Dendritic cell treated with granulocyte-macrophage colony-stimulating factor and Interleukin-4, amounts not matched to agents 40 ng/mL and 50 ng/mL, for 4 days (primary cell): ENCODE measurements at regions not wholly inside any gene's neighbourhood (a gene's known extent, or its start where the extent isn't known, plus 50 kb on each side); places are given as distances from the start of the nearest gene placed in this dataset.

ENCODE experiments used
- H3K27ac Mint-ChIP-seq: one replicate; pipeline ENCODE4 v1.8.0; 2022; ENCODE audit warnings: mild to moderate bottlenecking, mixed read lengths
- H3K27me3 Mint-ChIP-seq: one replicate; pipeline ENCODE4 v1.8.0; 2022; ENCODE audit warnings: mild to moderate bottlenecking, mixed read lengths
- H3K36me3 Mint-ChIP-seq: one replicate; pipeline ENCODE4 v1.8.0; 2022; ENCODE audit warnings: low read depth, mixed read lengths
- H3K4me1 Mint-ChIP-seq: one replicate; pipeline ENCODE4 v1.8.0; 2022; ENCODE audit warnings: low read depth, mixed read lengths
- H3K4me3 Mint-ChIP-seq: one replicate; pipeline ENCODE4 v1.8.0; 2022; ENCODE audit warnings: mild to moderate bottlenecking, moderate library complexity, mixed read lengths
- H3K9me3 Mint-ChIP-seq: one replicate; pipeline ENCODE4 v1.8.0; 2022; ENCODE audit warnings: mixed read lengths
- intact Hi-C: fragments of 100-400 bp; cut with micrococcal nuclease; formaldehyde crosslinking; loops from one replicate; pipeline ENCODE4 v1.15.0; 2022

DNA sequence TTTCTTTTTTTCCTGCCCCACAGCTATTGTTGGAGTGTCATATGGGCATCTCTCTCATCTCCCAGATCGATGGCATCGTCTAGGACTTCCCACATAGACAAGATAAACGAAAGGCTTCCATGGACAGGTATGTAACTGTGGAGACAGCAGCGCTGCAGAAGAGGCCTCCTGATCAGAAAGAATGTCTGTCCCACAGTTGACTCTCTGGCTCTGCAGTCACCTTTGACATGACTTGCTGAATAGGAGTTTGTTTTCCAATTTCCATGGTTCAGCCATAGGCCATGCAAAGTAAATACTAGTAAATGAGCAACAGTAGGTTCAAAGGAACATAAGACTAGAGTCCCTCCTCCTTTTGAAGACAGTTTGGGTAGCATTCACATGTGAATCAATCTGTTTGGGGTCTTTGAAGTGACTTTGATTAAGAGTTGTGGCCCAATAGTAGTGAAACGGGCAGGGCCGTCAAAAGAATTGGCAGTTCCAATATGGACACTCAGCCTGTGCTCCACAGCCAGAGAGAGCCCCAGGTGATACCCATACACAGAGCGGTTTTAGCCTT, 134.7 kb upstream of the IFNGR1 start:
- no peaks in the 10 kb centered on the region for H3K36me3 Mint-ChIP-seq
- no peaks in the 10 kb centered on the region for H3K9me3 Mint-ChIP-seq
- no peak overlapping the region for H3K27ac Mint-ChIP-seq
- intact Hi-C loops: no loop called here
- no peaks in the 10 kb centered on the region for H3K27me3 Mint-ChIP-seq
- peaks cover 9% of the 10 kb centered on the region for H3K4me1 Mint-ChIP-seq
- H3K4me3 Mint-ChIP-seq: no peak overlapping the region

DNA sequence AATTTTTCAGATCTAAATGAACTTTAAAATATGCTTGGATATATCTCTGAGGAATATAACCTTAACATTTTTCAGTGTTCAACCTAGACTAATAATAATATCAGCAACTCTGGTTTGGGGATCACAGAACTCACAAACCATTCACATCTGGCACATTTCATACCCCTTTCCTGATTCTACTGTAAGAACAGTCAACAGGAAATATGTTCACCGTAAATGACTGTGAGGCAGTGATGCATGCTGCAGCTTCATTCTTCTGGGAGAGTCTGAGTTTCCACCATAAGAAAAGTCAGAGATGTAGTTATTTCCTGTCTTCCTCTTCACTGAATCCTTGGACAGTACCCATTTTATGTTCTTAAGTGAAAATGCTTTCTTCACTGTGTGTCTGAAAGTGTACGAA, 134.2 kb upstream of the IFNGR1 start:
- Mint-ChIP-seq H3K4me3 (no peak overlapping the region), H3K27ac (no peak overlapping the region), H3K27me3 (no peaks in the 10 kb centered on the region), H3K9me3 (no peaks in the 10 kb centered on the region), H3K36me3 (no peaks in the 10 kb centered on the region), H3K4me1 (peaks cover 9% of the 10 kb centered on the region)
- intact Hi-C loops: no loop called here

DNA sequence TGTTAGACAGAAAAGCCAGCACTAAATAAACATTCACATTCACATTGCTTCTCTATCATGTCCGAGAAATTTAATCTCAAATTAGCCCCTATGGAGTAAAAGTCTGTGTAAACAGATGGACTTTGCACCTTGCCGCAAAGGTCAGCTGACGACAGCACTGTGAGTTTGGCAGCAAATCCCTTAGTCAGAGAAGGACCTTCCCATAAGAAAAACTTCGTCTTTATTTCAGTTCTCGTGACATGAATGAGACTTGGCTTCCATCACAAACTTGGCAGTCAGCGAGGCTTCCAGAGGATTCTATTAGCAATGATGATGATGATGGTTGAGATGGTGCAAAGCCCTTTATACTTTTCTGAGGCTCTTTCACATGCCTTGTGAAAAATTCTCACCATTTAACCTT, 133.7 kb upstream of the IFNGR1 start:
- Mint-ChIP-seq H3K36me3 (no peaks in the 10 kb centered on the region), H3K4me3 (no peak overlapping the region), H3K27me3 (no peaks in the 10 kb centered on the region), H3K4me1 (peaks cover 9% of the 10 kb centered on the region), H3K9me3 (no peaks in the 10 kb centered on the region), H3K27ac (no peak overlapping the region)
- intact Hi-C loops: no loop called here

DNA sequence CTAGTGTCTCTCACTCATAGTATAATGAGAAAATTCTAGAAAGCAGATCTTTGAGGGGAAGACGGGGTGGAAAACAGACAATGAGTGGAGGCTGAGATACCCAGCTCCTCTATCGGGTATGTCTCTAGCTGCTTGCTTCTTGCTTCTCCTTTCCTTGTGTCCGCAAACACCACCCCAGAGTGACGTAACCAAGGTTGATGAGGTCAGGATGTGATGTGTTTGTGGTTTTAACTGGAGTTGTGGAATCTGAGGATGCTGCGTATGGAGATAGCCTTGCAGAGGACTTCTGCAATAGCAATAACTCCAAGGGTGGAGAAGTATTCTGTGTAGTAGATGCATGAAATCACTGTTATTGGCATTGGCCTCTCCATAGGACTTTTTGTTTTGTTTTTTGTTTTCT, 132.7 kb upstream of the IFNGR1 start:
- peaks cover 9% of the 10 kb centered on the region for H3K4me1 Mint-ChIP-seq
- H3K4me3 Mint-ChIP-seq: no peak overlapping the region
- peak overlapping the region; percentile 27 for H3K27ac Mint-ChIP-seq
- H3K27me3 Mint-ChIP-seq: no peaks in the 10 kb centered on the region
- no peaks in the 10 kb centered on the region for H3K9me3 Mint-ChIP-seq
- no peaks in the 10 kb centered on the region for H3K36me3 Mint-ChIP-seq
- intact Hi-C loops: no loop called here

DNA sequence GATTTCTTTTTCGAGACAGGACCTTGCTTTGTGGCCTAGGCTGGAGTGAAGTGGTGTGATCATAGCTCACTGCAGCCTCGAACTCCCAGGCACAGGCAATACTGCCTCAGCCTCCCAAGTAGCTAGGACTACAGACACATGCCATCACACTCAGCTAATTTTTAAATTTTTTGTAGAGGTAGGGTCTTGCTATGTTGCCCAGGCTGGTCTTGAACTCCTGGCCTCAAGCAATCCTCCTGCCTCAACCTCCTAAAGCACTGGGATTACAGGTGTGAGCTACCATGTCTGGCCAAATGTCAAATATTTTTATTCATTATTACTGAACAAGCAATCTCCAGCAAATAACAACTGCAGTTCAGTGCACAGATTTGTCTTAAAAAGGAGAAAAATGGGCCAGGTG, 131.7 kb upstream of the IFNGR1 start:
- no peak overlapping the region for H3K4me3 Mint-ChIP-seq
- H3K36me3 Mint-ChIP-seq: no peaks in the 10 kb centered on the region
- H3K9me3 Mint-ChIP-seq: no peaks in the 10 kb centered on the region
- no peaks in the 10 kb centered on the region for H3K27me3 Mint-ChIP-seq
- H3K4me1 Mint-ChIP-seq: peaks cover 9% of the 10 kb centered on the region
- H3K27ac Mint-ChIP-seq: no peak overlapping the region
- intact Hi-C loops: no loop called here

DNA sequence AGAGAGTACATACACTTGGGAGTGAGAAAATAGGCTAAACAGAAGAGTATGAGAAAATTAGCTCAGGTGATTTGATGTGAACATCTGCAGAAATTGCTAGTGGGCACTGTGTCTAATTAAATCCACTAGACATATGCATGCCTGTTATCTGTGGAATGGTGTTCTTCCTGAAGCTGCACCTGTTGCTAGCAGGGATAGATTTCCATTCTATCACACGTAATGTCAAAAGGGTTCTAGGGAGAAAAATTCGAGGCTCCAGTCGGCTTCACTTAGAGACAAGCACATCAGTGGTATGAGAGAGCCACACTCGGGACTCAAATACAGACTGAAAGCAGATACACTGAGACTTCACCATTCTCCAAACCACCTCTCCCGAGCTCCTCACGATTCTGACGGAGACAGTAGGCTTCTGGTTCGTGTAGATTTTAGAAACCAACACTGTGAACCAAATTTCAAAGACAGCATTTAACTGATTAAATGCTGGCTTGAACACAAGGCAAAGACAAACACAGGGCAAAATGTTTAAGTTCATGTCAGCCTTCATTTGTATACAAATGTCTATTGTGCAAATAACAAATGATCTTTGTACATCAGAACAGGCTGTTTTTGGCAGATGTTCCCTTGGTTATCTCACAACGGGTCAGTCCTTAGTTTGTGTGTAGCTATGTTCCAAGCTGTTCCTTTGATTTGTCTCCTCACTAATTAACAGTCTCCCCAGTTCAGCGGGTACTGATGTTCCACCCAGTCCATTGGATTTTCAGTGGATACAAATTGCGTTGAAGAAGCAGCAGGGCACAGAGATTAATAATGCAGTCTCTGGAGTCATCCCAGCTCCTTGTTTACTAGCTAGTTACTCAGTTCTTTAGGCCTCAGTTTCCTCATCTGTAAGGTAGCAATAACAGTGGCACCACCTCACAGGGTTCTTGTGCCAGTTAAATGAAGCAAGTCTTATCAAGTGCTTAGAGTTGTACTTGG, 131.0 kb upstream of the IFNGR1 start:
- Mint-ChIP-seq H3K36me3 (no peaks in the 10 kb centered on the region), H3K4me3 (no peak overlapping the region), H3K27me3 (peaks cover 3% of the 10 kb centered on the region), H3K27ac (no peak overlapping the region), H3K4me1 (peaks cover 9% of the 10 kb centered on the region), H3K9me3 (no peaks in the 10 kb centered on the region)
- intact Hi-C loops: no loop called here

DNA sequence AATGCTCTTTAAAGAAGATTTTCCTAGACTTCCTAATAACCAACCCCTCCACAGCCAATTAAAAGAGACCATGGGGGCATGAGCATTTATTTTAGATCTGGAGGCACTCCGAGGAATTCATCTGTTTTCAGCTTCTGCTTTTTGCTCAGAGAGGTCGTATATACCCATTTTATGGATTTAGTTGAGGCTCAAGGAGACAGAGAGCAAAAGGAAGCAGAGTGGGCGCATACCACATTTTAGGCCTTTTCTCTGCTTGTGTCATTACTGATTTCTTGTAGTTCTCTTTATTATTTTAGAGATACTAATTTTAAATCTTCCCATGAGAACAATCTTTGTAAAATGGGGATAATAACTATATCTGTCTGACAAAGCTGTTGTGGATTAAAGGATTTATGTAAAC, 129.6 kb upstream of the IFNGR1 start:
- intact Hi-C loops: no loop called here
- Mint-ChIP-seq H3K36me3 (no peaks in the 10 kb centered on the region), H3K4me3 (no peak overlapping the region), H3K27me3 (peaks cover 7% of the 10 kb centered on the region), H3K27ac (no peak overlapping the region), H3K4me1 (peaks cover 9% of the 10 kb centered on the region), H3K9me3 (no peaks in the 10 kb centered on the region)

DNA sequence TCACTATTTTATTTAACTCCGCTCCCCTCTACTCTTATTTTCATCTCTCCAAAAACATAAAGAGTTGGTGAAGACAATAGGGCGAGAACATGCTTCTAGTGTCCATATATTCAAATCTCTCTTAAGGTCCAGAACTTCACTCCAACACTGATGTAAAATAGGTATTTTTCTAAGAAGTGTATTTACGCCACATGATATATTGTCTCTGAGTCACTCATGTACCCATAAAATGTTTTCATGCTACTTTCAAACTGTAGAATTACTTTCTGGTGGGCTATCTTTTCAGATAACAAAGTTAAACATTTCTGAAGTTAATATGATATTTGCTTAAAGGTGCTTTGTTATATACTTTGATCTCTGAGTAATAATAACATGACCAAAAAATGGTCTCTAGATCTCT, 124.1 kb upstream of the IFNGR1 start:
- Mint-ChIP-seq H3K27me3 (peaks cover 11% of the 10 kb centered on the region), H3K4me1 (peaks cover 11% of the 10 kb centered on the region), H3K9me3 (no peaks in the 10 kb centered on the region), H3K36me3 (no peaks in the 10 kb centered on the region), H3K27ac (no peak overlapping the region), H3K4me3 (no peak overlapping the region)
- intact Hi-C loops: loop anchor here (5.0 kb wide), 1 partner anchor 294 kb away; no protein-coding TSS in a partner anchor

DNA sequence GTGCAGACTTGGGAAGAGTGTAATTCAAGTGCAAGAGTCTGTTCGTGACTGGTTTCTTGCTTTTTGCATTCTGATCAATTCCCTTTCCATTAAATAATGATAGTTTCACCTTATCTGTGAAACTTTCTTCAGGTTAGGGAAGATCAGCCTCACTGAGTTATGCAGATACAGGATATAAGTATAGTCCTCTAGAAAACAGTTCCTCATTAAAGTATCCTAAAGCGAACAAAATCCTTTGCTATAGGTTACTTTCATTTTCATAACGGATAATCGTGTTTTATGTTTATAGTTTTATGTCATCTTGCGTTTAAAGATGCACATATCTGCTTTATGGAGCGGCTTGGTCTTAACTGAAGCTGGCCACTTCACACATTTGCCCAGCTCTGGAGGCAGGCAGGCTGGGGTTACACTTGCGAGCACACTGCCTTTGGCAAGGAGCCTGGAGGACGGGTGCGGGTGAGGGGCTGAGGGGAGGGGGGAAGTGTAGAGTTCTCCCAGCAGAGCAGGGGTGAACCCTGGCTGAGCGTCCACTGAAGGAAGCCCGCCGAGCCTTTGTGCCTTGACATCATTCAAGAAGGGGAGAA, 123.5 kb upstream of the IFNGR1 start:
- peak overlapping the region; percentile 54 for H3K4me3 Mint-ChIP-seq
- no peaks in the 10 kb centered on the region for H3K9me3 Mint-ChIP-seq
- intact Hi-C loops: loop anchor here (1.0 to 5.0 kb wide), 2 partner anchors 73 to 295 kb away; no protein-coding TSS in a partner anchor
- peaks cover 11% of the 10 kb centered on the region for H3K4me1 Mint-ChIP-seq
- H3K27me3 Mint-ChIP-seq: peaks cover 12% of the 10 kb centered on the region
- no peak overlapping the region for H3K27ac Mint-ChIP-seq
- no peaks in the 10 kb centered on the region for H3K36me3 Mint-ChIP-seq

DNA sequence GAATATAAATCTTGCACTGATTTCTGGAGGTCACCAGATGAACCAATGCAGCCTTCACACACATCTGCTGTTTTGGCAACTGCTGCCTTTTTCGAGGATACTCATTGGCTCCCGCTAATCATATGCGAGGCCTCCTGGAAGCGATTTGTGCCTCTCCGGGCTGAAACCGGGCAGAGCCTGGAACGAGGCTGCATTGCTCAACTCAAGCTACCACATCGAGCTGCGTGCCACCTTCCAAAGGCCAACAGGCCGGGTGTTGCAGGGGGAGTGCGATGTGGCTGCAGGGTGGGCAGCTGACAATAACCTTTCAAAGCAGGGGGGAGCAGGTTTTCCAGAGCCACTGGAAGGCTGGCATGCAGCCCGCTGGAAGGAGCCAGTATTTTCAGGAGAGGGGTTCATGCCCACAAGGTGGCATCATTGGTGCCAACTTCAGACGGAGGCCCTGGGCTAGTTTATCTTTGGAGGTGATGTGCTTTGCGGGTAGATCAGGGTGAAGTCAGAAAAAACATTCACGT, 122.6 kb upstream of the IFNGR1 start:
- Mint-ChIP-seq H3K4me3 (no peak overlapping the region), H3K27me3 (peaks cover 12% of the 10 kb centered on the region), H3K4me1 (peaks cover 11% of the 10 kb centered on the region), H3K9me3 (no peaks in the 10 kb centered on the region), H3K27ac (no peak overlapping the region), H3K36me3 (no peaks in the 10 kb centered on the region)
- intact Hi-C loops: loop anchor here (1.0 to 5.0 kb wide), 2 partner anchors 74 to 296 kb away; no protein-coding TSS in a partner anchor

DNA sequence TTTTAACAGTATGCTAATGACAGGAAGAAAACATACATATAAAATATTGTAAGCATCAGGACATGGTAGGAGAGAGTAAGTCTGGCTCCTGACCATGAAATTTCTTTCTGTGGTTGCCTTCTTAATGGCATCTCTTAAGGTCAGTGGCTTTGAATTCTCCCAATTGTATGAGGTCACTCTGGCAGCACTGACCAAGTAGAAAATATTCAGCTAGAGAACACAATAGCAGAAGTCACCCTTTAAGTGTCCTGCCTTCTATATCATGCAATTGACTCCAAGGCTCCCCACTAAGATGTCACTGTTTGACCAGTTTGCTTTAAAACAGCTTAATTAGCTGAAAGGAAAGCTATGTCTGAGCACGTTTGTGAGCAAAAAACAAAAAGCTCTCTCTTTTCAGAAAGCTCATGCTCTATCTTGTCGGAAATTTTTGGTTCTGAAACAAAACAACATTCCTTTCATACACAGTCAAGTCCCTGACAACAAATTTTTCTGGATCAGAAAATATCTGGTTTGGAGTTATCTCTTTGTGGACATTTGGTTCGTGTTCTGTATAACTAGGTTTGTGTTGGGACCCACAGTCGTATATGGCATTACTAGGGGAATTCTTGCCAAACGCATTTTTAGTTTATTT, 120.9 kb upstream of the IFNGR1 start:
- H3K27me3 Mint-ChIP-seq: peaks cover 16% of the 10 kb centered on the region
- peaks cover 11% of the 10 kb centered on the region for H3K4me1 Mint-ChIP-seq
- no peak overlapping the region for H3K4me3 Mint-ChIP-seq
- H3K36me3 Mint-ChIP-seq: no peaks in the 10 kb centered on the region
- H3K27ac Mint-ChIP-seq: no peak overlapping the region
- H3K9me3 Mint-ChIP-seq: no peaks in the 10 kb centered on the region
- intact Hi-C loops: loop anchor here (5.0 kb wide), 1 partner anchor 297 kb away; no protein-coding TSS in a partner anchor

DNA sequence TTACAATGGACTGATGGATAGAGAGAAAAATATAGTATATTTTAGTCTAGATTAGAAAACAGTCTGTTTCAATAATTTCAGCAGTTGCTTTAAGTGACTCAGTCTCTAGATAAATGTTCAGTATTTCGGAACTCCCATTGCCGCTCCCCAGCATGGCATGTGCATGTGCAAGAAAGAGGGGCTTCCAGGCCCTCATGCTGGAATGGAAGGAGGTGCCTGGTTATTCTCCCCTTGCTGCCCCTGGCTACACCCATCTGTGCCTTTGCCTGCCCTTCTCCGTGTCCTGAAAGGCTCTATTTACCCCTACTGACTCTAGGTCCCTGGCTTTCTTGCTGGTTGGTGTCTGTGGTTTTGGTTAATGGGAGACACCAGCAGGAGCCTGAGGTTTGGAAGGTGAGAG, 115.7 kb upstream of the IFNGR1 start:
- intact Hi-C loops: no loop called here
- no peak overlapping the region for H3K4me3 Mint-ChIP-seq
- H3K9me3 Mint-ChIP-seq: no peaks in the 10 kb centered on the region
- peaks cover 21% of the 10 kb centered on the region for H3K27me3 Mint-ChIP-seq
- H3K4me1 Mint-ChIP-seq: no peaks in the 10 kb centered on the region
- H3K27ac Mint-ChIP-seq: no peak overlapping the region
- H3K36me3 Mint-ChIP-seq: no peaks in the 10 kb centered on the region

DNA sequence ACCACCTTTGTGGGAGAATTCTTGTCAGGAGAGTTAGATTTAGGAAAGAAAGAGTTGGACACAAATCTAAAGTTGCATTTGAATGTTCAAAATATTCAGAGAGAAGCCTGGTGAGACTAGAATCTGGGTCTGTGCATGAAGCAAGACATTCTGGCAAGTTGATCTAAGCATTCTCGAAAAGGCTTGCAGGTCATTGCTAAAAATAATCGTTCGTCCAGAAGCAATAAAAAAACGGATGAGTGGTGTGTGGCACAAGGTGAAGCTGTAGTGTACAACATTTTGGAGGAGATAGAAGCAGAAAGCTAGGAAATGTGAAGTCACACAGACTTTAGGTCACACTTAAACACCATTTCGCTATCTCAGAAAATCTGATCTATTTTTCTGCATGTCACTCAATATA, 114.9 kb upstream of the IFNGR1 start:
- intact Hi-C loops: no loop called here
- H3K9me3 Mint-ChIP-seq: no peaks in the 10 kb centered on the region
- no peak overlapping the region for H3K4me3 Mint-ChIP-seq
- H3K4me1 Mint-ChIP-seq: no peaks in the 10 kb centered on the region
- H3K27me3 Mint-ChIP-seq: peaks cover 24% of the 10 kb centered on the region
- no peak overlapping the region for H3K27ac Mint-ChIP-seq
- H3K36me3 Mint-ChIP-seq: no peaks in the 10 kb centered on the region
